Esophagus muscularis mucosa (tissue), 4 donors: ENCODE measurements at regions not wholly inside any gene's neighbourhood (a gene's known extent, or its start where the extent isn't known, plus 50 kb on each side); places are given as distances from the start of the nearest gene placed in this dataset.

ENCODE experiments used
- DNase-seq: peaks from one replicate; pipeline ENCODE4 v3.0.0-alpha.2; 2017; ENCODE audit errors: extremely low spot score
- H3K27ac ChIP-seq, 4 donors: fragments of 200-600 bp; sonication (generic); replicated peaks in 1 of 4; 1 replicate in 3 of 4; 2 replicates in 1 of 4; pipeline ENCODE4 v1.5.1; 2016 to 2019; ENCODE audit warnings: mild to moderate bottlenecking in 1 of 4
- H3K27me3 ChIP-seq, 4 donors: fragments of 200-600 bp; sonication (generic); one replicate each; pipeline versions ENCODE4 v1.5.1 to v1.6.0; 2016 to 2019
- H3K36me3 ChIP-seq, 4 donors: fragments of 200-600 bp; sonication (generic); one replicate each; pipeline ENCODE4 v1.5.1; 2016 to 2019
- H3K4me1 ChIP-seq, 4 donors: fragments of 200-600 bp; sonication (generic); one replicate each; pipeline ENCODE4 v1.5.1; 2016 to 2019
- H3K4me3 ChIP-seq, 4 donors: fragments of 200-600 bp; sonication (generic); 1 replicate in 2 of 4; 2 replicates in 2 of 4; pipeline ENCODE4 v1.5.1; 2016 to 2019; ENCODE audit warnings: mild to moderate bottlenecking in 4 of 4, moderate library complexity in 1 of 4
- H3K9me3 ChIP-seq, 4 donors: fragments of 200-600 bp; sonication (generic); 1 replicate in 3 of 4; 2 replicates in 1 of 4; pipeline ENCODE4 v1.5.1; 2016 to 2019
- EP300 ChIP-seq: sonication (generic); formaldehyde crosslinking; IDR thresholded peaks from one replicate; pipeline ENCODE4 v1.6.1; 2017; ENCODE audit warnings: antibody characterized with exemption
- POLR2A ChIP-seq: fragments of 450-650 bp; IDR thresholded peaks from one replicate; pipeline ENCODE4 v1.6.1; 2017; ENCODE audit warnings: antibody characterized with exemption, moderate library complexity, mild to moderate bottlenecking, low read depth
- POLR2AphosphoS5 ChIP-seq, 2 donors: sonication (generic); formaldehyde crosslinking; IDR thresholded peaks; one replicate each; pipeline ENCODE4 v1.6.1; 2017; ENCODE audit warnings: antibody characterized with exemption in 2 of 2
- WGBS: methylation state at CpG from one replicate; pipeline ENCODE4 v1.1.5; 2018; 5-methylcytosine and 5-hydroxymethylcytosine counted together
- intact Hi-C: fragments of 100-400 bp; cut with DNase I; formaldehyde crosslinking; loops from one replicate; pipeline ENCODE4 v1.15.1; 2023
- TF ChIP-seq, protein P1 (sequence below), 3 experiments: fragments of 200-600 bp in 2 of 3; fragments of 450-650 bp in 1 of 3; sonication (generic) in 2 of 3; IDR thresholded peaks; one replicate each; pipeline ENCODE4 v1.5.1; 2017 to 2019; ENCODE audit warnings: antibody characterized with exemption in 3 of 3, mild to moderate bottlenecking in 2 of 3, moderate library complexity in 1 of 3

DNA sequence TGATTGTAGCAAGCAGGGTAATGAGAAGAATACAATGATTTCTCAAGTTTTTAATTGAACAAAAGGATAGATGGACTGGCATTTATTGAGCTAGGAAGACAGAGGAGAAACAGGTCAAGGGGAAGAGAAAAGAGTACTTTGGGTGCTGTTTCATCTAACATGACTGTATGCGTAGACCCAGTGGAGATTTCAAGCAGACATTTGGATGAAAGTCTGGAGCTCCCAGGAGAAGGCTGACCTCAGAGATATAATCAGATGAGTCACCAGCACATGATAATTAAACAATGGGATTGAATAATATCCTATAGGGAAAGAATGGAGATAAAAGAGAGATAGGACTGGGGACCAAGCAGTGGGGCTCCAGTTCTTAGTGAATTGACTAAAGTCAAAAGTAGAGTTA lies 194.9 kb downstream of the ARRDC4 start:
- intact Hi-C loops, result no loop called here
- no peaks in the 10 kb centered on the region for H3K27me3 ChIP-seq
- H3K36me3 ChIP-seq, result no peaks in the 10 kb centered on the region
- no peak overlapping the region for H3K27ac ChIP-seq
- no peak for TF ChIP-seq POLR2AphosphoS5 (IDR thresholded peaks at IDR 0.05)
- TF ChIP-seq EP300, result no peak
- TF ChIP-seq, protein P1, sequence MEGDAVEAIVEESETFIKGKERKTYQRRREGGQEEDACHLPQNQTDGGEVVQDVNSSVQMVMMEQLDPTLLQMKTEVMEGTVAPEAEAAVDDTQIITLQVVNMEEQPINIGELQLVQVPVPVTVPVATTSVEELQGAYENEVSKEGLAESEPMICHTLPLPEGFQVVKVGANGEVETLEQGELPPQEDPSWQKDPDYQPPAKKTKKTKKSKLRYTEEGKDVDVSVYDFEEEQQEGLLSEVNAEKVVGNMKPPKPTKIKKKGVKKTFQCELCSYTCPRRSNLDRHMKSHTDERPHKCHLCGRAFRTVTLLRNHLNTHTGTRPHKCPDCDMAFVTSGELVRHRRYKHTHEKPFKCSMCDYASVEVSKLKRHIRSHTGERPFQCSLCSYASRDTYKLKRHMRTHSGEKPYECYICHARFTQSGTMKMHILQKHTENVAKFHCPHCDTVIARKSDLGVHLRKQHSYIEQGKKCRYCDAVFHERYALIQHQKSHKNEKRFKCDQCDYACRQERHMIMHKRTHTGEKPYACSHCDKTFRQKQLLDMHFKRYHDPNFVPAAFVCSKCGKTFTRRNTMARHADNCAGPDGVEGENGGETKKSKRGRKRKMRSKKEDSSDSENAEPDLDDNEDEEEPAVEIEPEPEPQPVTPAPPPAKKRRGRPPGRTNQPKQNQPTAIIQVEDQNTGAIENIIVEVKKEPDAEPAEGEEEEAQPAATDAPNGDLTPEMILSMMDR (IDR thresholded peaks at IDR 0.05), result no peak
- TF ChIP-seq POLR2A, result no peak
- no peak for DNase-seq
- WGBS, result 92% methylated on average over 1 of the region's 1 CpG
- H3K4me1 ChIP-seq, result no peaks in the 10 kb centered on the region
- no peak overlapping the region for H3K4me3 ChIP-seq
- no peaks in the 10 kb centered on the region for H3K9me3 ChIP-seq

DNA sequence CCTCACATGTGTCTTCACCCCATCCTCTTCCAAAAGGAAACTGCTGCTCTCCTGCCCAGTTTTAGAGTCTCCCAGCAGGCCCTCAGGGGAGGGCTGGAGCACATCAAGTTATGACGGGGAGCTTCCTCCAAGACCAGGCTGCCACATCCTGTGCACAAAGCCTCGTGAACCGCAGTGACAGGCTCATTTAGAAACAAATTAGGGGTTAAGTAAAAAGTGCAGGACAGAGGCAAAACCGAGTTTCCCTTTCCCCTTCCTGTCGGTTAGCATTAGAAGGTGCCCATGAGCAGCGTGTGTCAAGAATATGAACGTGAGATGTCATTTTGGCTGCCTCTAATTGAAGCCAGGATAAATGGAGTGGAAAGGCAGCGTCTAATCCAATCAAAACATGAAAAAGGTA lies 199.7 kb downstream of the ARRDC4 start:
- TF ChIP-seq, protein P1 (IDR thresholded peaks at IDR 0.05), result no peak
- TF ChIP-seq EP300, result no peak
- no peak for TF ChIP-seq POLR2AphosphoS5 (IDR thresholded peaks at IDR 0.05)
- no peak for TF ChIP-seq POLR2A
- Histone ChIP-seq H3K9me3 (no peaks in the 10 kb centered on the region), H3K27ac (no peak overlapping the region), H3K4me1 (no peaks in the 10 kb centered on the region), H3K36me3 (no peaks in the 10 kb centered on the region), H3K27me3 (peaks cover 0 to 6% (median 0%) of the 10 kb centered on the region in 4 donors), H3K4me3 (no peak overlapping the region)
- DNase-seq, result peak; percentile 88
- intact Hi-C loops, result no loop called here
- 35% methylated on average over 7 of the region's 8 CpGs for WGBS

DNA sequence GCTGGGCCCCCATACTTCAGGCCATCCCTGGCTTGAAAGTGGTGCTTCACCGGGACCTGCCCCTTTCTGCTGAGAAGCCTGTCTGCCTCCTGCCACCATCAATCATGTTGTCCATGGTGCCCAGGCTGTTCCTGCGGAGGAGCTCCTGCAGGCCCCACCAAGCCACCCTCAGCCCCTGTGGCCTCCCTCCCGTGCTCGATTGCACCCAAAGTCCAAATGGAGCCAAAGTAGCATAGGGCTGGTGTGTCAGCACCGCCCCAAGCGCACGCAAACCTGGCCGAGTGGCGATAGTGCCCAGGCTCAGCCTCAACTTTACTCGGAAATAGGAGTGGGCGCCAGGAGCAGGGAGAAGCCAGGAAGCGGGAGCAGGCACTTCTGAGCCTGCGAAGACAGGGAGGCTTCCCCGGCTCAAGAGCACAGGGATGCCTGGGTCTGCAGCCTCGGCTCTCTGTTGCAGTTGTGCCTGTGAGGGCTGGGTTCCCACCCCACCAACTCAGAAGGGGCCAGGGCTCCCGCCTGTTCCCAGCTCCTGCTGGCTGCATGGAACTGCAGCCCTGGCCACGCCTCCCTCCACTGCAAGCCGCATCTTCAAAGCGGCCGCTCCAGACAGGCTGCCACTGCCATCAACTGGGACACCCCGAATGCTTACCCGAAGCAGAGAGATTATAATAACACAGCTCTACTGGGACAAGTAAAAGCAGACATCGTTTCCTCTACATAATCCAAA lies 203.0 kb downstream of the ARRDC4 start:
- H3K27ac ChIP-seq, result no peak overlapping the region
- H3K27me3 ChIP-seq, result peaks cover 0 to 6% (median 0%) of the 10 kb centered on the region in 4 donors
- 74% methylated on average over 19 of the region's 23 CpGs for WGBS
- H3K36me3 ChIP-seq, result no peaks in the 10 kb centered on the region
- no peak for TF ChIP-seq POLR2AphosphoS5 (IDR thresholded peaks at IDR 0.05)
- TF ChIP-seq, protein P1 (IDR thresholded peaks at IDR 0.05), result no peak
- TF ChIP-seq POLR2A, result no peak
- no peak for TF ChIP-seq EP300
- no peak for DNase-seq
- H3K9me3 ChIP-seq, result no peaks in the 10 kb centered on the region
- intact Hi-C loops, result no loop called here
- no peaks in the 10 kb centered on the region for H3K4me1 ChIP-seq
- no peak overlapping the region for H3K4me3 ChIP-seq

DNA sequence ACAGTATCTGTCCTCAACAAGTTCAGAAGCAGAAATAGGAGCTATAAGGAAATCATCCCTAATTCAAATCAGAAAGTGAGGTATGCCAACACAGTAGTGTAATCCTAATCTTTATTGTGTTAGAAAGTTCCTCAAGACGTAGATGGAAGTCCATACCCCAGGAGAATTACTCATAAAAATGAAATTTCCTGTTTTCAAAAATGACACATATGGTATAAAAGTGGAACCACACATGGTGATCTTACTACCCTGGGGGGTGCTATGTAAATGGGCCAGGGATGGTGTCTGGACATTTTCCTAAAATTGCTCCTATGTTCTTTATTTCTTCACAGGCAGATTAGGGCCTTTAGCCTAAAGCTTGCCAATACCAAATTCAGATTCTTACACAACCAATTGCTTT lies 204.1 kb downstream of the ARRDC4 start:
- Histone ChIP-seq H3K4me1 (no peaks in the 10 kb centered on the region), H3K27me3 (peaks cover 0 to 6% (median 0%) of the 10 kb centered on the region in 4 donors), H3K36me3 (no peaks in the 10 kb centered on the region), H3K9me3 (no peaks in the 10 kb centered on the region), H3K27ac (no peak overlapping the region), H3K4me3 (no peak overlapping the region)
- TF ChIP-seq, protein P1 (IDR thresholded peaks at IDR 0.05), result no peak
- no peak for TF ChIP-seq EP300
- intact Hi-C loops, result no loop called here
- 46% methylated on average over 1 of the region's 1 CpG for WGBS
- no peak for DNase-seq

DNA sequence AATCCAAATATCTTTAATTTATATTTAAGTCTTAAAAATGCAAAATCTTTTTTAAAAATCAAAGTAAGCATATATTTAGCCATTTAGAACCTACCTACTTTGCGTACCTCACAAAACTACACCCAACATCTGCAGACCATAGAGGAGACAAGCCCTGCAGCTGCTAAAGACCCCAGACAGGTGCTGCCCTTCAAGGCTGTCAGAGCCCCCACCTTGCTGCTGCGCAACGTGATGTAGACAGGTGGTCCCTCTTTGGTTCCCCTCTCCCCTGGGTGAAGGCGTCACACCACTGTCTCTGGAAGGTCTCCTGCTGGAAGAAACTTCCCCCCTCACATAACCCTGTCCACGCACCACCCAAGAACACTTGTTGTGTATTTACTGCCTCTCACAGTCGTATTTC lies 204.5 kb downstream of the ARRDC4 start:
- Histone ChIP-seq H3K9me3 (no peaks in the 10 kb centered on the region), H3K27me3 (peaks cover 0 to 6% (median 0%) of the 10 kb centered on the region in 4 donors), H3K27ac (no peak overlapping the region), H3K36me3 (no peaks in the 10 kb centered on the region), H3K4me3 (no peak overlapping the region), H3K4me1 (no peaks in the 10 kb centered on the region)
- TF ChIP-seq, protein P1 (IDR thresholded peaks at IDR 0.05), result no peak
- no peak for TF ChIP-seq EP300
- no peak for TF ChIP-seq POLR2AphosphoS5 (IDR thresholded peaks at IDR 0.05)
- TF ChIP-seq POLR2A, result no peak
- 88% methylated on average over 6 of the region's 6 CpGs for WGBS
- intact Hi-C loops, result no loop called here
- no peak for DNase-seq
